HG03571 (cell line): ENCODE measurements at regions not wholly inside any gene's neighbourhood (a gene's known extent, or its start where the extent isn't known, plus 50 kb on each side); places are given as distances from the start of the nearest gene placed in this dataset.
A peak's percentile ranks its signal among the peaks of the same experiment; 100 is the strongest.

Source experiments
- ATAC-seq: cut with Tn5 transposase; IDR thresholded peaks from one replicate; pipeline ENCODE4 v1.9.1; 2021; ENCODE audit not compliant: unreplicated experiment

GRCh38 chr6:105779110-105779509, 307.0 kb upstream of the PRDM1 start:
- no peak for ATAC-seq

GRCh38 chr6:105775095-105775494, 311.0 kb upstream of the PRDM1 start:
- ATAC-seq = no peak

GRCh38 chr6:105774247-105774646, 311.9 kb upstream of the PRDM1 start:
- no peak for ATAC-seq

GRCh38 chr6:105771313-105771970, 314.7 kb upstream of the PRDM1 start:
- no peak for ATAC-seq

GRCh38 chr6:105769987-105770386, 316.1 kb upstream of the PRDM1 start:
- no peak for ATAC-seq

GRCh38 chr6:105769197-105769596, 316.9 kb upstream of the PRDM1 start:
- ATAC-seq = no peak

- no peak for ATAC-seq
These were observed 318.6 kb upstream of the PRDM1 start for GRCh38 chr6:105767541-105767940.

- ATAC-seq = no peak
These were observed 320.9 kb upstream of the PRDM1 start for GRCh38 chr6:105765239-105765638.

- no peak for ATAC-seq
These were observed 321.8 kb upstream of the PRDM1 start for GRCh38 chr6:105764315-105764714.

- no peak for ATAC-seq
These were observed 322.3 kb upstream of the PRDM1 start for GRCh38 chr6:105763866-105764265.

GRCh38 chr6:105760746-105761145, 325.4 kb upstream of the PRDM1 start:
- no peak for ATAC-seq

- no peak for ATAC-seq
These were observed 326.2 kb upstream of the PRDM1 start for GRCh38 chr6:105759946-105760345.

- ATAC-seq = no peak
These were observed 327.1 kb upstream of the PRDM1 start for GRCh38 chr6:105759015-105759414.

- peak; percentile 89 for ATAC-seq
These were observed 328.5 kb upstream of the PRDM1 start for GRCh38 chr6:105757512-105758200.

- ATAC-seq = no peak
These were observed 330.3 kb upstream of the PRDM1 start for GRCh38 chr6:105755885-105756284.

GRCh38 chr6:105753620-105754211, 332.4 kb upstream of the PRDM1 start:
- ATAC-seq = no peak

- ATAC-seq = no peak
These were observed 332.9 kb upstream of the PRDM1 start for GRCh38 chr6:105753207-105753606.

- ATAC-seq = no peak
These were observed 336.0 kb upstream of the PRDM1 start for GRCh38 chr6:105750089-105750488.

GRCh38 chr6:105748737-105749161, 337.4 kb upstream of the PRDM1 start:
- ATAC-seq = no peak

GRCh38 chr6:105747823-105748405, 338.2 kb upstream of the PRDM1 start:
- ATAC-seq = no peak

GRCh38 chr6:105746509-105746908, 339.6 kb upstream of the PRDM1 start:
- no peak for ATAC-seq

GRCh38 chr6:105746130-105746505, 340.0 kb upstream of the PRDM1 start:
- ATAC-seq = no peak
